Hematopoietic multipotent progenitor cell treated with erythropoietin and hydrocortisone succinate and interleukin-3 and kit ligand, for 8 days (in vitro differentiated cells): ENCODE measurements at regions not wholly inside any gene's neighbourhood (a gene's known extent, or its start where the extent isn't known, plus 50 kb on each side); places are given as distances from the start of the nearest gene placed in this dataset.

ENCODE experiments used
- DNase-seq: peaks from one replicate; pipeline ENCODE4 v3.0.0-alpha.2; 2015

GRCh38 chr5:87948486-87948885, 320.2 kb downstream of the TMEM161B start:
- no peak for DNase-seq

- no peak for DNase-seq
Observed at GRCh38 chr5:87946271-87946670, 322.4 kb downstream of the TMEM161B start.

- no peak for DNase-seq
Observed at GRCh38 chr5:87945286-87945650, 323.4 kb downstream of the TMEM161B start.

- DNase-seq = no peak
Observed at GRCh38 chr5:87944553-87945285, 323.9 kb downstream of the TMEM161B start.

- DNase-seq = no peak
Observed at GRCh38 chr5:87940775-87941174, 327.9 kb downstream of the TMEM161B start.

GRCh38 chr5:87936667-87937066, 332.0 kb downstream of the TMEM161B start:
- DNase-seq = no peak

GRCh38 chr5:87924436-87924835, 344.2 kb downstream of the TMEM161B start:
- no peak for DNase-seq

GRCh38 chr5:87916320-87916719, 352.3 kb downstream of the TMEM161B start:
- no peak for DNase-seq

- no peak for DNase-seq
Observed at GRCh38 chr5:87912419-87912818, 356.2 kb downstream of the TMEM161B start.

GRCh38 chr5:87909382-87909781, 359.3 kb downstream of the TMEM161B start:
- no peak for DNase-seq

- no peak for DNase-seq
Observed at GRCh38 chr5:87906962-87907361, 361.7 kb downstream of the TMEM161B start.

- DNase-seq = no peak
Observed at GRCh38 chr5:87900419-87900818, 368.2 kb downstream of the TMEM161B start.

- DNase-seq = no peak
Observed at GRCh38 chr5:87899721-87900131, 368.9 kb downstream of the TMEM161B start.

- no peak for DNase-seq
Observed at GRCh38 chr5:87899208-87899661, 369.4 kb downstream of the TMEM161B start.

GRCh38 chr5:87898574-87898973, 370.1 kb downstream of the TMEM161B start:
- DNase-seq = no peak

- DNase-seq = no peak
Observed at GRCh38 chr5:87888139-87888538, 380.5 kb downstream of the TMEM161B start.

GRCh38 chr5:87887247-87887646, 381.4 kb downstream of the TMEM161B start:
- no peak for DNase-seq

- DNase-seq = no peak
Observed at GRCh38 chr5:87886164-87886563, 382.5 kb downstream of the TMEM161B start.

GRCh38 chr5:87885758-87886157, 382.9 kb downstream of the TMEM161B start:
- DNase-seq = no peak

- no peak for DNase-seq
Observed at GRCh38 chr5:87877495-87877894, 391.1 kb downstream of the TMEM161B start.

GRCh38 chr5:87877023-87877422, 391.6 kb downstream of the TMEM161B start:
- DNase-seq = no peak

GRCh38 chr5:87876616-87877015, 392.0 kb downstream of the TMEM161B start:
- no peak for DNase-seq

- no peak for DNase-seq
Observed at GRCh38 chr5:87872986-87873385, 395.7 kb downstream of the TMEM161B start.

GRCh38 chr5:87868792-87869191, 399.9 kb downstream of the TMEM161B start:
- no peak for DNase-seq

GRCh38 chr5:87867281-87867680, 401.4 kb downstream of the TMEM161B start:
- DNase-seq = no peak
